ENCODE measurements at regions not wholly inside any gene's neighbourhood (a gene's known extent, or its start where the extent isn't known, plus 50 kb on each side); places are given as distances from the start of the nearest gene placed in this dataset.

DNA sequence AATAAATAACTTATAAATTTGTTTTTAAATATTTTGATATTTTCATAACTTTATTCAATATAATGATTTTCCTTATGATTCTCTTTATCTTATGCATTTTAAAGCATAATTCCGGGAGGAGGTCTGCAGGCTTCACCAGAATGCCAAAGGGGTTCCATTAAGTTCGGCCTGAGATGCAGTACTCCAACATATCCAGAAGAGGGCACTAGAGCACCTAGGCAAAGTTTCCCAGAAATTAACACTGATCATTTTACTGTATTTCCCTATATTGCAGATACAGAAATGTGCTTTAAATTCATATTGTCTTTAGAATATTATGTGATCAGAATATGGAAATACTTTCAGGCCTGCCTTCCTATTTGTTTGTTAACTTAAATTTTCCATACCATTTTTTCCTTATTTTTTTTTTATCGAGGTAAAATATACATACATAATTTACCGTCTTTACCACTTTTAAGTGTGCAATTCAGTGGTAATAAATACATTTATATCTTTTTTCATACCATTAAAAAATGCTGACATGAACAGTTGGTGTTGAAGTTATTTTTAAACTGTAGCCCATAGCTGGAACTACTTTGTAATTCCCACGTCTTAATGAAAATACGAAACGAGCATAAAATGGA, 58.9 kb upstream of the TM9SF2 start:
- TF ChIP-seq POLR2A (IDR thresholded peaks at IDR 0.05), result no peak
- TF ChIP-seq EP300 (IDR thresholded peaks at IDR 0.05), result no peak
- TF ChIP-seq, protein P1, sequence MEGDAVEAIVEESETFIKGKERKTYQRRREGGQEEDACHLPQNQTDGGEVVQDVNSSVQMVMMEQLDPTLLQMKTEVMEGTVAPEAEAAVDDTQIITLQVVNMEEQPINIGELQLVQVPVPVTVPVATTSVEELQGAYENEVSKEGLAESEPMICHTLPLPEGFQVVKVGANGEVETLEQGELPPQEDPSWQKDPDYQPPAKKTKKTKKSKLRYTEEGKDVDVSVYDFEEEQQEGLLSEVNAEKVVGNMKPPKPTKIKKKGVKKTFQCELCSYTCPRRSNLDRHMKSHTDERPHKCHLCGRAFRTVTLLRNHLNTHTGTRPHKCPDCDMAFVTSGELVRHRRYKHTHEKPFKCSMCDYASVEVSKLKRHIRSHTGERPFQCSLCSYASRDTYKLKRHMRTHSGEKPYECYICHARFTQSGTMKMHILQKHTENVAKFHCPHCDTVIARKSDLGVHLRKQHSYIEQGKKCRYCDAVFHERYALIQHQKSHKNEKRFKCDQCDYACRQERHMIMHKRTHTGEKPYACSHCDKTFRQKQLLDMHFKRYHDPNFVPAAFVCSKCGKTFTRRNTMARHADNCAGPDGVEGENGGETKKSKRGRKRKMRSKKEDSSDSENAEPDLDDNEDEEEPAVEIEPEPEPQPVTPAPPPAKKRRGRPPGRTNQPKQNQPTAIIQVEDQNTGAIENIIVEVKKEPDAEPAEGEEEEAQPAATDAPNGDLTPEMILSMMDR (IDR thresholded peaks at IDR 0.05), result peak; percentile 77 to 94
- no peak for TF ChIP-seq POLR2AphosphoS5 (IDR thresholded peaks at IDR 0.05)
